ENCODE measurements at regions not wholly inside any gene's neighbourhood (a gene's known extent, or its start where the extent isn't known, plus 50 kb on each side); places are given as distances from the start of the nearest gene placed in this dataset.
"Not testable (repeated sequence)": the region's sequence is repeated elsewhere in the genome, so short reads cannot be mapped to it uniquely, and the experiment has no call there.

DNA sequence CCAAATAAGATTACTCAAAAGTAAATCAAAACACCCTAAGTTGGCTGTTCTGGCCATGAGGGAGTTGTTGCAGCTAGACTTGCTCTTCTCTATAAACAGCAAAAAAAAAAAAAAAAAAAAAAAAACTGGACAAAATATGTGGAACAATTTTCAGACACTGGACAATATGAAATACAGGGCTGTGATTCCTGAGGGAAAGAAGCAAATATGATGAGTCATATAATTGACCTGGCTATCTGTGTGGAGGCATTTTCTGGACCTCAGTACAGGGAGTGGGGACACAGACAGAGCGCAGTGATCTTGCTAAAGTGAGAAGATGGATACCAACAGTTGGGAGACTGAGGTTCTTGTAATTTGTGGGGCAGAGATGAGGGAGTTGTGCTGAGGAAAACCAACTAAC, 192.0 kb upstream of the HAND2 start:
- H3K4me3 Mint-ChIP-seq (ENCODE audit: unreplicated experiment): no peak overlapping the region
- Histone ChIP-seq H4K20me1 (ENCODE audit: insufficient read depth, low read length) (no peaks in the 10 kb centered on the region), H3K27me3 (ENCODE audit: insufficient read depth, low read length) (no peaks in the 10 kb centered on the region), H3K9me3 (ENCODE audit: insufficient read depth, low read depth, low read length) (peaks cover 3% of the 10 kb centered on the region), H3K27ac (ENCODE audit: low read depth, low read length) (no peak overlapping the region), H3K4me2 (ENCODE audit: low read length) (no peak overlapping the region), H3K9ac (ENCODE audit: low read length) (no peak overlapping the region), H3K4me1 (ENCODE audit: insufficient read depth, low read length) (no peaks in the 10 kb centered on the region), H3K79me2 (ENCODE audit: insufficient read depth, low read length) (no peaks in the 10 kb centered on the region), H2AFZ (ENCODE audit: low read depth, low read length) (no peak overlapping the region), H3K4me3 (ENCODE audit: insufficient read depth, low read depth, low read length) (no peak overlapping the region), H3K36me3 (ENCODE audit: insufficient read depth, low read length) (no peaks in the 10 kb centered on the region)
- H3K9me3 Mint-ChIP-seq (ENCODE audit: unreplicated experiment): peaks cover 11% of the 10 kb centered on the region
- H3K27me3 Mint-ChIP-seq (ENCODE audit: low read depth, unreplicated experiment): peaks cover 3% of the 10 kb centered on the region
- no peaks in the 10 kb centered on the region for H3K36me3 Mint-ChIP-seq (ENCODE audit: low read depth, unreplicated experiment)
- no peak overlapping the region for H3K27ac Mint-ChIP-seq (ENCODE audit: unreplicated experiment)
- TF ChIP-seq EZH2 (IDR thresholded peaks at IDR 0.05; ENCODE audit: insufficient read depth, low read length): no peak
- FAIRE-seq: no peak
- no peaks in the 10 kb centered on the region for H3K4me1 Mint-ChIP-seq (ENCODE audit: low read depth, unreplicated experiment)
- DNase-seq (ENCODE audit: low read depth): no peak

DNA sequence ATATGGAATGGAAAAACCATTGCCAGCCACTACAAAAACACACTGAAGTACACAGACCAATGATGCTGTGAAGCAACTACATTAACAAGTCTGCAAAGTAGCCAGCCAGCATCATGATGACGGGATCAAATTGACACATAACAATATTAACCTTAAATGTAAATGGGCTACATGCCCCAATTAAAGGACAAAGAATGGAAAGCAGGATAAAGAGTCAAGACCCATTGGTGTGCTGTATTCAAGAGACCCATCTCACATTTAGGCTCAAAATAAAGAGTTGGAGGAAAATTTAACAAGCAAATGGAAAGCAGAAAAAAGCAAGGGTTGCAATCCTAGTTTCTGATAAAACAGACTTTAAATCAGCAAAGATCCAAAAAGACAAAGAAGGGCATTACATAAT, 188.5 kb upstream of the HAND2 start:
- not testable (repeated sequence) for H2AFZ ChIP-seq (ENCODE audit: low read depth, low read length); H3K27me3 ChIP-seq (ENCODE audit: insufficient read depth, low read length); H3K4me1 Mint-ChIP-seq (ENCODE audit: low read depth, unreplicated experiment); H3K4me2 ChIP-seq (ENCODE audit: low read length); H3K4me3 Mint-ChIP-seq (ENCODE audit: unreplicated experiment); H3K4me3 ChIP-seq (ENCODE audit: insufficient read depth, low read depth, low read length); H3K79me2 ChIP-seq (ENCODE audit: insufficient read depth, low read length); H3K4me1 ChIP-seq (ENCODE audit: insufficient read depth, low read length); H3K27ac ChIP-seq (ENCODE audit: low read depth, low read length); H3K9me3 ChIP-seq (ENCODE audit: insufficient read depth, low read depth, low read length); H3K9ac ChIP-seq (ENCODE audit: low read length); FAIRE-seq; DNase-seq (ENCODE audit: low read depth); H3K36me3 Mint-ChIP-seq (ENCODE audit: low read depth, unreplicated experiment); H3K27me3 Mint-ChIP-seq (ENCODE audit: low read depth, unreplicated experiment); H4K20me1 ChIP-seq (ENCODE audit: insufficient read depth, low read length); H3K36me3 ChIP-seq (ENCODE audit: insufficient read depth, low read length); H3K27ac Mint-ChIP-seq (ENCODE audit: unreplicated experiment)
- peaks cover 11% of the 10 kb centered on the region for H3K9me3 Mint-ChIP-seq (ENCODE audit: unreplicated experiment)

DNA sequence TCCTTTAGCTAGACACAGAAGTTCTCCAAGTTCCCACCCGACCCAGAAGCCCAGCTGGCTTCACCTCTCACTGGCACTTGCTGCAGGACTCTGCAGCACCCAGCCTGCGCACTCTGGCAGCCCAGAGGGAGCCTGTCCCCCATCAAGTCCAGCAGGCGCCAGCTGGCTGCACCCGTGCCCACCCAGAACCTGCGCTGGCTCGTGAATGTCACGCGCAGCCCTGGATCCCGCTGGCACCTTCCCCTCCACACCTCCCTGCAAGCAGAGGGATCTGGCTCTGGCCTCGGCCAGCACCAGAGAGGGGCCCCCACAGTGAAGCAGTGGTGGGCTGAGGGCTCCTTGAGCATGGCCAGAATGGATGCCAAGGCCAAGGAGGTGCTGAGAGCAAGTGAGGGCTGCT, 187.6 kb upstream of the HAND2 start:
- no peak overlapping the region for H3K27ac Mint-ChIP-seq (ENCODE audit: unreplicated experiment)
- H3K36me3 Mint-ChIP-seq (ENCODE audit: low read depth, unreplicated experiment): no peaks in the 10 kb centered on the region

More for the DNA sequence above, 187.6 kb upstream of the HAND2 start:
- no peaks in the 10 kb centered on the region for H3K27me3 ChIP-seq (ENCODE audit: insufficient read depth, low read length)
- DNase-seq (ENCODE audit: low read depth): no peak
- H3K27ac ChIP-seq (ENCODE audit: low read depth, low read length): no peak overlapping the region
- no peak overlapping the region for H3K4me2 ChIP-seq (ENCODE audit: low read length)
- H3K4me3 ChIP-seq (ENCODE audit: insufficient read depth, low read depth, low read length): no peak overlapping the region
- H3K4me1 ChIP-seq (ENCODE audit: insufficient read depth, low read length): no peaks in the 10 kb centered on the region
- H4K20me1 ChIP-seq (ENCODE audit: insufficient read depth, low read length): no peaks in the 10 kb centered on the region
- H3K9ac ChIP-seq (ENCODE audit: low read length): no peak overlapping the region
- Mint-ChIP-seq H3K9me3 (ENCODE audit: unreplicated experiment) (peaks cover 11% of the 10 kb centered on the region), H3K4me3 (ENCODE audit: unreplicated experiment) (no peak overlapping the region), H3K27me3 (ENCODE audit: low read depth, unreplicated experiment) (no peaks in the 10 kb centered on the region), H3K4me1 (ENCODE audit: low read depth, unreplicated experiment) (no peaks in the 10 kb centered on the region)
- TF ChIP-seq EZH2 (IDR thresholded peaks at IDR 0.05; ENCODE audit: insufficient read depth, low read length): no peak
- TF ChIP-seq, protein P1, sequence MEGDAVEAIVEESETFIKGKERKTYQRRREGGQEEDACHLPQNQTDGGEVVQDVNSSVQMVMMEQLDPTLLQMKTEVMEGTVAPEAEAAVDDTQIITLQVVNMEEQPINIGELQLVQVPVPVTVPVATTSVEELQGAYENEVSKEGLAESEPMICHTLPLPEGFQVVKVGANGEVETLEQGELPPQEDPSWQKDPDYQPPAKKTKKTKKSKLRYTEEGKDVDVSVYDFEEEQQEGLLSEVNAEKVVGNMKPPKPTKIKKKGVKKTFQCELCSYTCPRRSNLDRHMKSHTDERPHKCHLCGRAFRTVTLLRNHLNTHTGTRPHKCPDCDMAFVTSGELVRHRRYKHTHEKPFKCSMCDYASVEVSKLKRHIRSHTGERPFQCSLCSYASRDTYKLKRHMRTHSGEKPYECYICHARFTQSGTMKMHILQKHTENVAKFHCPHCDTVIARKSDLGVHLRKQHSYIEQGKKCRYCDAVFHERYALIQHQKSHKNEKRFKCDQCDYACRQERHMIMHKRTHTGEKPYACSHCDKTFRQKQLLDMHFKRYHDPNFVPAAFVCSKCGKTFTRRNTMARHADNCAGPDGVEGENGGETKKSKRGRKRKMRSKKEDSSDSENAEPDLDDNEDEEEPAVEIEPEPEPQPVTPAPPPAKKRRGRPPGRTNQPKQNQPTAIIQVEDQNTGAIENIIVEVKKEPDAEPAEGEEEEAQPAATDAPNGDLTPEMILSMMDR (IDR thresholded peaks at IDR 0.05; ENCODE audit: insufficient read depth, low read depth, low read length): no peak
- H3K79me2 ChIP-seq (ENCODE audit: insufficient read depth, low read length): no peaks in the 10 kb centered on the region
- H3K9me3 ChIP-seq (ENCODE audit: insufficient read depth, low read depth, low read length): peaks cover 3% of the 10 kb centered on the region
- no peaks in the 10 kb centered on the region for H3K36me3 ChIP-seq (ENCODE audit: insufficient read depth, low read length)
- no peak overlapping the region for H2AFZ ChIP-seq (ENCODE audit: low read depth, low read length)
- no peak for FAIRE-seq
